Thyroid gland (tissue), 4 donors: ENCODE measurements at regions not wholly inside any gene's neighbourhood (a gene's known extent, or its start where the extent isn't known, plus 50 kb on each side); places are given as distances from the start of the nearest gene placed in this dataset.

ENCODE experiments used
- DNase-seq, 2 donors: peaks; one replicate each; pipeline ENCODE4 v3.0.0-alpha.2; 2019
- H3K27ac ChIP-seq, 3 donors: fragments of 200-600 bp; sonication (generic); 1 replicate in 2 of 3; 2 replicates in 1 of 3; pipeline ENCODE4 v1.5.1; 2016 to 2019; ENCODE audit warnings: mild to moderate bottlenecking in 1 of 3, moderate library complexity in 1 of 3
- H3K27me3 ChIP-seq: fragments of 200-600 bp; sonication (generic); one replicate; pipeline ENCODE4 v1.5.1; 2019
- H3K36me3 ChIP-seq, 2 donors: fragments of 200-600 bp; sonication (generic); one replicate each; pipeline ENCODE4 v1.5.1; 2016 to 2019
- H3K4me1 ChIP-seq, 2 donors: fragments of 200-600 bp; sonication (generic); one replicate each; pipeline ENCODE4 v1.5.1; 2017 to 2019
- H3K4me3 ChIP-seq, 3 donors: fragments of 200-600 bp; sonication (generic); replicated peaks in 1 of 3; 1 replicate in 2 of 3; 2 replicates in 1 of 3; pipeline ENCODE4 v1.5.1; 2016; ENCODE audit warnings: mild to moderate bottlenecking in 1 of 3
- H3K9me3 ChIP-seq: fragments of 200-600 bp; sonication (generic); one replicate; pipeline ENCODE4 v1.5.1; 2017
- POLR2A ChIP-seq, 2 donors: fragments of 450-650 bp; IDR thresholded peaks; one replicate each; pipeline ENCODE4 v1.6.1; 2017; ENCODE audit warnings: antibody characterized with exemption in 2 of 2, mild to moderate bottlenecking in 2 of 2, moderate library complexity in 1 of 2
- WGBS, 2 donors: methylation state at CpG; one replicate each; pipeline ENCODE4 v1.1.5; 2017; 5-methylcytosine and 5-hydroxymethylcytosine counted together
- intact Hi-C: fragments of 100-400 bp; cut with DNase I; formaldehyde crosslinking; loops from one replicate; pipeline ENCODE4 v1.15.1; 2023
- TF ChIP-seq, protein P1 (sequence below), 6 experiments: fragments of 200-600 bp in 3 of 6; fragments of 450-650 bp in 3 of 6; sonication (generic) in 3 of 6; IDR thresholded peaks; one replicate each; pipeline ENCODE4 v1.5.1; 2016 to 2019; ENCODE audit warnings: antibody characterized with exemption in 6 of 6, mild to moderate bottlenecking in 2 of 6, inconsistent platforms in 1 of 6, moderate library complexity in 1 of 6

DNA sequence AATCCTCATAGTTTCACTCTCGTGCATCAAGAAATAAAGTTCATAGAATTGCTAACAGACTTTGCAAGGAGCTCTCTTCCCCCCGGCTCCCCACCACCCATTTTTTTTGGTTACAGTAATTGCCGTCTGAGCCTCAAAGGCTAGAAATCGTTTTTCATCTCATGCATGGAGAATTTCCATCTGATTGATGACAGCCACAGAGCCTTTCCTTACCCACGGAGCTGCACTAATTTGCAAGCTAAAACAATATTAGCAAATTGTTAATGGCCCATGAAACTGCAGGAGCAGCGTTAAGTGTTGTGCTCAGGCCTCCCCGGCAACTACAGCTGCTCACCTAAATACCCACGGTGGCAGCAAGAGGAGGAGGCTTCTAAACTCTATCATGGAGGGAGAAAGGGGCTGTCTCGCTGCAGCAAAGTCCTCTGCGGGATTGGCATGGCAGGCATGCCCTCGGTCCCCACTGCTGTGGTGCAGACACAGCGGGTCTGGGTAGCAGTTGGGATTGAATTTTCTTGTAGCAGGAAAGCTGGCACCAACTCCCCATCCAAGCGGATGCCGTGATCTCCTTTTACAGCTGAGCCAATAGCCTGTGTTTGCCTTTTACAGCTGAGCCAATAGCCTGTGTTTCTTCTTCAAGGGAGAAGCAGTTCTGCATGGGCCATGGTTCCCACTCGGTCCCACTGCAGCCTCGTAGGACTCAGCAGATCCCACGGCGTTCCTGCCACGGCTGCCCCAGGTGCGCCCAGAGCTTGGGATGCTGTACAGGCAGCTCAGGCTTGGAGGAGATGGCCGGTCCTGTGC is 412.3 kb downstream of the BRD1 start:
- no peak overlapping the region for H3K27ac ChIP-seq
- no peak for DNase-seq
- TF ChIP-seq, protein P1, sequence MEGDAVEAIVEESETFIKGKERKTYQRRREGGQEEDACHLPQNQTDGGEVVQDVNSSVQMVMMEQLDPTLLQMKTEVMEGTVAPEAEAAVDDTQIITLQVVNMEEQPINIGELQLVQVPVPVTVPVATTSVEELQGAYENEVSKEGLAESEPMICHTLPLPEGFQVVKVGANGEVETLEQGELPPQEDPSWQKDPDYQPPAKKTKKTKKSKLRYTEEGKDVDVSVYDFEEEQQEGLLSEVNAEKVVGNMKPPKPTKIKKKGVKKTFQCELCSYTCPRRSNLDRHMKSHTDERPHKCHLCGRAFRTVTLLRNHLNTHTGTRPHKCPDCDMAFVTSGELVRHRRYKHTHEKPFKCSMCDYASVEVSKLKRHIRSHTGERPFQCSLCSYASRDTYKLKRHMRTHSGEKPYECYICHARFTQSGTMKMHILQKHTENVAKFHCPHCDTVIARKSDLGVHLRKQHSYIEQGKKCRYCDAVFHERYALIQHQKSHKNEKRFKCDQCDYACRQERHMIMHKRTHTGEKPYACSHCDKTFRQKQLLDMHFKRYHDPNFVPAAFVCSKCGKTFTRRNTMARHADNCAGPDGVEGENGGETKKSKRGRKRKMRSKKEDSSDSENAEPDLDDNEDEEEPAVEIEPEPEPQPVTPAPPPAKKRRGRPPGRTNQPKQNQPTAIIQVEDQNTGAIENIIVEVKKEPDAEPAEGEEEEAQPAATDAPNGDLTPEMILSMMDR (IDR thresholded peaks at IDR 0.05) = no peak
- no peak for TF ChIP-seq POLR2A (IDR thresholded peaks at IDR 0.05)
- H3K27me3 ChIP-seq = no peaks in the 10 kb centered on the region
- H3K4me3 ChIP-seq = no peak overlapping the region
- intact Hi-C loops = no loop called here
- H3K36me3 ChIP-seq = no peaks in the 10 kb centered on the region
- no peaks in the 10 kb centered on the region for H3K4me1 ChIP-seq
- no peaks in the 10 kb centered on the region for H3K9me3 ChIP-seq
- WGBS, 2 donors = 65% methylated on average over 19 to 21 of the region's 21 CpGs

DNA sequence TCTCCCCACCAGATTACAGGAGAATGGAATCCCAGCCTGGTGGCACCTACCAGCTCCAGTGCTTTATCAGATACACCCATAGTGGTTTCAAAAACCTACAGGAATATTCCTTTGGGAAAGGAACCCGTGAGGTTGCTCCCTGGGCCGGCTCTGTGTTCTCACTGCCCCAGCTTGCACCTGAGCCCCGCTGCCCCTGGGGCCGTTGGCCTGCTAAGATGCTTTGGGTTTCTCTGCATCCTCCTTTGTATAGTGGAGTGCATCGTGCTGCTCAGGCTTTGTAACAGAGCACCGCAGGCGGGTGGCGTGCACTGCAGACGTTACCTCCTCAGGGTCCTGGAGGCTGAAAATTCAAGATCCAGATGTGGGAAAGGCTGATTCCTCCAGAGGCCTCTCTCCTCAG is 414.1 kb downstream of the BRD1 start:
- no peak for DNase-seq
- no peaks in the 10 kb centered on the region for H3K27me3 ChIP-seq
- 70 to 74% methylated on average over 9 of the region's 9 CpGs for WGBS, 2 donors
- no peaks in the 10 kb centered on the region for H3K36me3 ChIP-seq
- no peaks in the 10 kb centered on the region for H3K9me3 ChIP-seq
- H3K27ac ChIP-seq = no peak overlapping the region
- H3K4me1 ChIP-seq = no peaks in the 10 kb centered on the region
- no peak overlapping the region for H3K4me3 ChIP-seq
- TF ChIP-seq, protein P1 (IDR thresholded peaks at IDR 0.05) = no peak
- TF ChIP-seq POLR2A (IDR thresholded peaks at IDR 0.05) = no peak
- intact Hi-C loops = no loop called here

DNA sequence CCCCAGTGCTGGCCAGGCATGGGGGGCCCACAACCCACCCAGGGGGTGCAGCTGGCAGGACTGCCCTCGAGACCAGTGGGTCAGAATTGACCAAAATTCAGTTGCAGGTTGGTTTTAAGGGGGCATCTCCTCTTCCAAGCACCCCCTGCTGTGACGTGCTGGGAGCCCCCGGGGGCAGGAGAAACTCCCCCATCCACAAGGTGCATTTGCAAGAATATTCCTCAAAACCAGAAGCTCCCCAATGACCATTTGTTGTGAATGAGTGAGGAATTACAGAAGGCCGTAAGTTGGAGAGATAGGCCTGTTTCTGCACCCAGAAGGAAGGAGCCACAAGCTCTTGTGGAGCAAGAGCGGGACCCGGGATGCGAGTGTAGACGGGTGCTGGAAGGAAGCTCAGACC is 414.5 kb downstream of the BRD1 start:
- Histone ChIP-seq H3K4me1 (no peaks in the 10 kb centered on the region), H3K27ac (no peak overlapping the region), H3K9me3 (no peaks in the 10 kb centered on the region), H3K4me3 (no peak overlapping the region), H3K27me3 (no peaks in the 10 kb centered on the region), H3K36me3 (no peaks in the 10 kb centered on the region)
- TF ChIP-seq POLR2A (IDR thresholded peaks at IDR 0.05) = no peak
- TF ChIP-seq, protein P1 (IDR thresholded peaks at IDR 0.05) = no peak
- WGBS, 2 donors = 84 to 92% methylated on average over 8 of the region's 8 CpGs
- intact Hi-C loops = no loop called here
- DNase-seq = no peak

DNA sequence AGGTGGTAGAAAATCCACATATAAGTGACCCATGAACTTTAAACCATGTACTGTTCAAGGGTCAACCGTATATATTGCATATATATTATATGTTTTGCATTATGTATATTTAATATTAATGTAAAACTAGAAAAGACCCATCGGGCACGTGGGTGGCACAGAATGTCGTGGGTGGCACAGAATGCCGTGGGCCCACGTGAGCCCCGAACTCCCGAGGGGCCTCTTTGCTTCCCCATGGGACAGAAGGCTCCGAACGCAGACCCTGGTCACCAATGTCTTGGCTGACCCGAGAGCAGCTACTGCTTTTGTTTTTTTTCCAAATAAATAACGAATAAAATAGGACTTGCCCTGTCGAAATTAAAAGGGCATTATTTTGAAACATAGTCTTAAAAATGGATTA is 415.4 kb downstream of the BRD1 start:
- DNase-seq = no peak
- no peak for TF ChIP-seq POLR2A (IDR thresholded peaks at IDR 0.05)
- TF ChIP-seq, protein P1 (IDR thresholded peaks at IDR 0.05) = no peak
- Histone ChIP-seq H3K27ac (no peak overlapping the region), H3K27me3 (no peaks in the 10 kb centered on the region), H3K9me3 (no peaks in the 10 kb centered on the region), H3K36me3 (no peaks in the 10 kb centered on the region), H3K4me1 (no peaks in the 10 kb centered on the region), H3K4me3 (no peak overlapping the region)
- intact Hi-C loops = no loop called here
- WGBS, 2 donors = 81 to 88% methylated on average over 13 of the region's 13 CpGs

DNA sequence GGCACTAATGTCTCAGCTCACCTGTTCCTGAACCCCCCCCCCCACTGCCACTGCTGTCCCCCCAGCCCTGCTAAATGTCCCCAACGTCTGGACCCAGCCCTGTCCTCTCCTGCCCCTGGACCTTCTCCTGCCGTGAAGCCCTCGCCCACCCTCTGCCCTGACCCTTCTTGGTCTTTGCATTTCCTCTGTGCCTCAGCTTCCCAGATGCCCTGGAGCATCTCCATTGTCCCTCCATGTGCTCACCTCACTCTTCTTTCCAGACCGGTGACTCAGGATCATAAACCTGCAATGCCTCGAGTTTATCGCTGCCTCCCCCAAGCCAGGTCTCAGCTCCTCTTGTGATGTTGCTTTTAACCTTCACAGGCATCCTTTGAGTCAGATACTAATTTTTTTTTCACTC is 416.4 kb downstream of the BRD1 start:
- WGBS, 2 donors = 76 to 77% methylated on average over 6 of the region's 6 CpGs
- intact Hi-C loops = no loop called here
- DNase-seq = no peak

More for the DNA sequence above, 416.4 kb downstream of the BRD1 start:
- Histone ChIP-seq H3K27me3 (no peaks in the 10 kb centered on the region), H3K4me3 (no peak overlapping the region), H3K9me3 (no peaks in the 10 kb centered on the region), H3K27ac (no peak overlapping the region), H3K4me1 (no peaks in the 10 kb centered on the region), H3K36me3 (no peaks in the 10 kb centered on the region)
- no peak for TF ChIP-seq POLR2A (IDR thresholded peaks at IDR 0.05)
- TF ChIP-seq, protein P1 (IDR thresholded peaks at IDR 0.05) = no peak
